ENCODE measurements at regions not wholly inside any gene's neighbourhood (a gene's known extent, or its start where the extent isn't known, plus 50 kb on each side); places are given as distances from the start of the nearest gene placed in this dataset.
A peak's percentile ranks its signal among the peaks of the same experiment; 100 is the strongest.
"Not testable (repeated sequence)": the region's sequence is repeated elsewhere in the genome, so short reads cannot be mapped to it uniquely, and the experiment has no call there.

DNA sequence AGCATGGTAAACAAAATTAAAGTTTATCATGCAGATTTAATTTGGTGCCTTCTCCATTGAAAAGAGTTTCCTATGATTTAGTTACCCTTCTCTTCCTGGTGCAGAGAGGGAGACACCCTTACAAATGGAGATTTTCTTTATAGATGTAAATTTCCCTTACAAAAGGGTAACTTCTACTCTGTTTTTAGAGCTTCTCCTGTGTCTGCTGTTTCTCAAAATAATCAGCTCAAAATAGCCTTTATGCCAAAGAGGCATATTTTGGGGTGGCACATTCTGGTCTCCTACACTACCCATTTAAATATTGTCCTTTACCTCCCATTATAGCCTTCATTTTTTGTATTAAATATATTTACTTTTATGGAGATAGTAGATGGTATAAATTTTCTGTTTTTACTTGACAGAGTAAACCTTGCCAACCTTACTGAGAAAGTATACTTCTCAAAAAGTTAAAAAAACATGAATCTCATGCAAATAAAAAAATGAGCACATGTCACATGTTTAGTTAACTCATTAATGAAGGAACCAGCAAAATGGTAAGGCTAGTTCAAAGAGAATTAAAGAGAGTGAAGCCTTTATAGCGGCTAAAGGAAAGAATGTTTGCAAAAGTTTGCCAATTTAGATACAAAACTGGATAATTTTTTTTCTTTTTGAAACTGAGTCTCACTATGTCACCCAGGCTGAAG, 83.3 kb upstream of the MSH6 start:
- Mint-ChIP-seq H3K27me3 (ENCODE audit: insufficient read depth, unreplicated experiment) (no peaks in the 10 kb centered on the region), H3K9me3 (ENCODE audit: unreplicated experiment) (no peaks in the 10 kb centered on the region), H3K27ac (ENCODE audit: unreplicated experiment) (no peak overlapping the region), H3K4me1 (ENCODE audit: low read depth, unreplicated experiment) (peaks cover 35% of the 10 kb centered on the region), H3K4me3 (ENCODE audit: unreplicated experiment) (no peak overlapping the region), H3K36me3 (ENCODE audit: insufficient read depth, unreplicated experiment) (no peaks in the 10 kb centered on the region)
- ChIA-PET POLR2A (no interaction called here), CTCF (no interaction called here)
- H3K4me3 ChIP-seq (ENCODE audit: low read depth, low read length) = no peak overlapping the region
- no peaks in the 10 kb centered on the region for H3K9me3 ChIP-seq
- peaks cover 39% of the 10 kb centered on the region for H3K4me1 ChIP-seq
- no TSS peak for BruUV-seq (replicated peaks)
- no peaks in the 10 kb centered on the region for H3K36me3 ChIP-seq (ENCODE audit: control insufficient read depth, insufficient read depth, low read length)
- intact Hi-C loops (cut with micrococcal nuclease; ENCODE audit: unreplicated experiment) = no loop called here
- H3K27me3 ChIP-seq (replicated peaks; ENCODE audit: control insufficient read depth, insufficient read depth, low read length) = no peaks in the 10 kb centered on the region
- TF ChIP-seq CTCF (IDR thresholded peaks at IDR 0.05; ENCODE audit: insufficient read depth in 1 of 2, low read depth in 1 of 2, low read length in 1 of 2, severe bottlenecking in 1 of 2, unreplicated experiment in 1 of 2) = no peak
- DNase-seq = no peak

DNA sequence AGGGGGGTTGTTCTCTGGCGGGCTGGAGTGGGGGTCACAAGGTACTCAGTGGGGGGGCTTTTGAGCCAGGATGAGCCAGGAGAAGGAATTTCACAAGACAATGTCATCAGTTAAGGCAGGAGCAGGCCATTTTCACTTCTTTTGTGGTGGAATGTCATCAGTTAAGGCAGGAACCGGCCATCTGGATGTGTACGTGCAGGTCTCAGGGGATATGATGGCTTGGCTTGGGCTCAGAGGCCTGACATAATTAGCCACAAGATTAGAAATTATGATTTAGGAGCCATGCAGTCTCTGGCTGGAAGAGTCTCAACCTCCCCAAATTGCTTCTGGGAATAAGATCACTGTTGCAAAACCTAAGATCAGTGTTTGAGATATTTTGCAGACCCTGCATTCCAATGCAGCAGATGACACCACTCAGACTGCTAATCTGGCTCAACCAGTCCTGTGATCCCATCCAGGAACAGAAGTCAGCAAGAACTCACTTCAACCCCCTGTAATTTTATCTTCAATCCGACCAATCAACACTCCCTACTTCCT, 84.4 kb upstream of the MSH6 start:
- peaks cover 32% of the 10 kb centered on the region for H3K4me1 ChIP-seq
- BruUV-seq (replicated peaks); H3K4me3 ChIP-seq (ENCODE audit: low read depth, low read length); H3K9me3 Mint-ChIP-seq (ENCODE audit: unreplicated experiment); intact Hi-C loops (cut with micrococcal nuclease; ENCODE audit: unreplicated experiment); H3K27me3 ChIP-seq (replicated peaks; ENCODE audit: control insufficient read depth, insufficient read depth, low read length); CTCF ChIA-PET; H3K9me3 ChIP-seq; H3K36me3 Mint-ChIP-seq (ENCODE audit: insufficient read depth, unreplicated experiment); H3K36me3 ChIP-seq (ENCODE audit: control insufficient read depth, insufficient read depth, low read length); H3K27me3 Mint-ChIP-seq (ENCODE audit: insufficient read depth, unreplicated experiment); POLR2A ChIA-PET: not testable (repeated sequence)
- DNase-seq = peak; percentile 24 to 56
- H3K4me1 Mint-ChIP-seq (ENCODE audit: low read depth, unreplicated experiment) = peaks cover 30% of the 10 kb centered on the region
- H3K4me3 Mint-ChIP-seq (ENCODE audit: unreplicated experiment) = peak overlapping the region; percentile 1
- H3K27ac Mint-ChIP-seq (ENCODE audit: unreplicated experiment) = peak overlapping the region; percentile 7

DNA sequence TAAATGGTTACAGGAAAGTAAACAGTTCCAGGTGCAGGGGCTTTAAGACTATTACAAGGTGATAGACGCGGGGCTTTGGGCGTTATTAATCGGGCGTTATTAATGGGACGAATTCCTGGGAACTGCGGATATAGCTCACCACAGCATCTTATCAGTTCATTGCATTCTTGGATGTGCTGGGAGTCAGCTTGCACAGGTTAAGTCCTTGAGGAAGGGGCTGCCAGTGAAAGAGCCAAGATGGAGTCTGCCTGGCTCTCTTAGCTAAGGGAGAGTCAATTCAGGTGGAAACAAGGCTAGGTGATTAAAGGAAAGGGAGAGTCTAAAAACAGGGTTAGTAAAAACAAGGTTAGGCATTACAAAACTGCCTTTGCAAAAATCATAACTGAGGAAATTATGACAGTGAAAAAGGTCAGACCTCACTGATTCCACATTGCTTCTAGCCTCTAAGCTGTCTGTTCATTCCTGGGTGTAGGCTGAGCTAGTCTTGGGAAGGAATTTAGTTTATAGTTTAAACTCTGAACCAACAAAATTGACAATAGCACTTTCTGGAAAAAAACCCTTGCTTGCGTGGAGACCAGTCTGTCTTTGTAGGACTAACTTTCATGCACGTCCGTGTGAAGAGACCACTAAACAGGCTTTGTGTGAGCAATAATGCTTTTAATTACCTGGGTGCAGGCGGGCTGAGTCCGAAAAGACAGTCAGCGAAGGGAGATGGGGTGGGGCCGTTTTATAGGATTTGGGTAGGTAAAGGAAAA, 85.1 kb upstream of the MSH6 start:
- H3K9me3 Mint-ChIP-seq (ENCODE audit: unreplicated experiment); H3K4me3 Mint-ChIP-seq (ENCODE audit: unreplicated experiment); DNase-seq; H3K9me3 ChIP-seq; intact Hi-C loops (cut with micrococcal nuclease; ENCODE audit: unreplicated experiment); H3K36me3 Mint-ChIP-seq (ENCODE audit: insufficient read depth, unreplicated experiment); BruUV-seq (replicated peaks); H3K27me3 ChIP-seq (replicated peaks; ENCODE audit: control insufficient read depth, insufficient read depth, low read length); H3K36me3 ChIP-seq (ENCODE audit: control insufficient read depth, insufficient read depth, low read length); H3K4me3 ChIP-seq (ENCODE audit: low read depth, low read length); POLR2A ChIA-PET; H3K27me3 Mint-ChIP-seq (ENCODE audit: insufficient read depth, unreplicated experiment); CTCF ChIA-PET: not testable (repeated sequence)
- Mint-ChIP-seq H3K27ac (ENCODE audit: unreplicated experiment) (peak overlapping the region; percentile 7), H3K4me1 (ENCODE audit: low read depth, unreplicated experiment) (peaks cover 25% of the 10 kb centered on the region)
- peaks cover 25% of the 10 kb centered on the region for H3K4me1 ChIP-seq

DNA sequence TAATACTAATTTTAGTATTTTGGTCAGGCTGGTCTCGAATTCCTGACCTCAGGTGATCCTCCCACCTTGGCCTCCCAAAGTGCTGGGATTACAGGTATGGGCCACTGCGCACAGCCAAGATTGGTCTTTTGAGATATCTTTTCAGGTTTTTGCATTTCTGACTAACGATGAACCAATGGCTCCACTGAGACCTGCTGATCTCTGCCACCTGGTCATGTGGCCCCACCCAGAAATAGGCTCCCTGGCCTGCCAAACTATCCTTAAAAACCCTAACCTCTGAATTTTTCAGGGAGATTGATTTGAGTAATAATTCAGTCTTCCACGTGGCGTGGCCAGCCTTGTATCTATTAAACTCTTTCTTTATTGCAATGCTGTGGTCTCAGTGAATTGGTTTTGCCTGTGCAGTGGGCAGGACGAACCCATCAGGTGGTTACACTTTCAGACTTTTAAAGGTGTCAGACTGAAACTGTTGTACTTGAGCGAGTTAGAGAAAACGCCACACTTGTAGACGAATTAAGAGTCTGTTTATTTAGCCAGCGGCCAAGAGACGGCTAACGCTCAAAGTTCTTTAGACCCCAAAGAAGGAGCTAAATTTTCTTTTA, 85.8 kb upstream of the MSH6 start:
- Histone ChIP-seq H3K36me3 (ENCODE audit: control insufficient read depth, insufficient read depth, low read length) (no peaks in the 10 kb centered on the region), H3K27me3 (replicated peaks; ENCODE audit: control insufficient read depth, insufficient read depth, low read length) (no peaks in the 10 kb centered on the region), H3K4me3 (ENCODE audit: low read depth, low read length) (no peak overlapping the region), H3K9me3 (no peaks in the 10 kb centered on the region), H3K4me1 (peaks cover 18% of the 10 kb centered on the region)
- H3K27ac Mint-ChIP-seq (ENCODE audit: unreplicated experiment) = no peak overlapping the region
- DNase-seq = no peak
- no peaks in the 10 kb centered on the region for H3K27me3 Mint-ChIP-seq (ENCODE audit: insufficient read depth, unreplicated experiment)
- no peak overlapping the region for H3K4me3 Mint-ChIP-seq (ENCODE audit: unreplicated experiment)
- intact Hi-C loops (cut with micrococcal nuclease; ENCODE audit: unreplicated experiment) = no loop called here
- no peak for TF ChIP-seq CTCF (IDR thresholded peaks at IDR 0.05; ENCODE audit: insufficient read depth in 1 of 2, low read depth in 1 of 2, low read length in 1 of 2, severe bottlenecking in 1 of 2, unreplicated experiment in 1 of 2)
- no peaks in the 10 kb centered on the region for H3K36me3 Mint-ChIP-seq (ENCODE audit: insufficient read depth, unreplicated experiment)
- peaks cover 25% of the 10 kb centered on the region for H3K4me1 Mint-ChIP-seq (ENCODE audit: low read depth, unreplicated experiment)
- no TSS peak for BruUV-seq (replicated peaks)
- no peaks in the 10 kb centered on the region for H3K9me3 Mint-ChIP-seq (ENCODE audit: unreplicated experiment)
- POLR2A ChIA-PET = no interaction called here
- CTCF ChIA-PET = no interaction called here
